Keratinocyte (primary cell): ENCODE measurements at regions not wholly inside any gene's neighbourhood (a gene's known extent, or its start where the extent isn't known, plus 50 kb on each side); places are given as distances from the start of the nearest gene placed in this dataset.

Experiments
- EZH2 ChIP-seq: IDR thresholded peaks from one replicate; pipeline ENCODE4 v1.6.1; 2012; ENCODE audit warnings: inconsistent platforms, mild to moderate bottlenecking, low read length, moderate library complexity
- TF ChIP-seq, protein P1 (sequence below), 3 experiments: IDR thresholded peaks in 1 of 3; conservative IDR thresholded peaks in 1 of 3; optimal IDR thresholded peaks in 1 of 3; 2 replicates in 2 of 3; 3 replicates in 1 of 3; pipeline versions ENCODE3 to v1.5.1; 2011; ENCODE audit warnings: low read length in 3 of 3, mild to moderate bottlenecking in 3 of 3, moderate library complexity in 2 of 3, control low read depth in 1 of 3, inconsistent platforms in 1 of 3; ENCODE audit not compliant: insufficient read depth in 2 of 3; ENCODE audit errors: extremely low read depth in 1 of 3

DNA sequence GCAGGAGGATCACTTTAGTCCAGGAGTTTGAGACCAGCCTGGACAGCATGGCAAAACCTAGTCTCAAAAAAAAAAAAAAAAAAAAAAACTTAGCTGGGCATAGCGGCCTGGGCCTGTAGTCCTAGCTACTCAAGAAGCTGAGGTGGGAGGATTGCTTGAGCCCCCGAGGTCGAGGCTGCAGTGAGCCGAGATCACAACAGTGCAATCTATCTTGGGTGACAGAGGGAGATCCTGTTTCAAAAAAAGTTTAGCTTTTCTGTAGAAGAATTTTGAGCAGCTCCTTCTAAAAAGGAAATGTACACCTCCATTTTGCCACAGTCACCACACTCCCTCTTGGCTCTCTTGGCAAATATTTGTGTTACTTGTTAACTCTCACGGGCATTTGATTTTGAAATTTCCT is 505.8 kb downstream of the DOK5 start:
- TF ChIP-seq, protein P1, sequence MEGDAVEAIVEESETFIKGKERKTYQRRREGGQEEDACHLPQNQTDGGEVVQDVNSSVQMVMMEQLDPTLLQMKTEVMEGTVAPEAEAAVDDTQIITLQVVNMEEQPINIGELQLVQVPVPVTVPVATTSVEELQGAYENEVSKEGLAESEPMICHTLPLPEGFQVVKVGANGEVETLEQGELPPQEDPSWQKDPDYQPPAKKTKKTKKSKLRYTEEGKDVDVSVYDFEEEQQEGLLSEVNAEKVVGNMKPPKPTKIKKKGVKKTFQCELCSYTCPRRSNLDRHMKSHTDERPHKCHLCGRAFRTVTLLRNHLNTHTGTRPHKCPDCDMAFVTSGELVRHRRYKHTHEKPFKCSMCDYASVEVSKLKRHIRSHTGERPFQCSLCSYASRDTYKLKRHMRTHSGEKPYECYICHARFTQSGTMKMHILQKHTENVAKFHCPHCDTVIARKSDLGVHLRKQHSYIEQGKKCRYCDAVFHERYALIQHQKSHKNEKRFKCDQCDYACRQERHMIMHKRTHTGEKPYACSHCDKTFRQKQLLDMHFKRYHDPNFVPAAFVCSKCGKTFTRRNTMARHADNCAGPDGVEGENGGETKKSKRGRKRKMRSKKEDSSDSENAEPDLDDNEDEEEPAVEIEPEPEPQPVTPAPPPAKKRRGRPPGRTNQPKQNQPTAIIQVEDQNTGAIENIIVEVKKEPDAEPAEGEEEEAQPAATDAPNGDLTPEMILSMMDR (optimal IDR thresholded peaks at IDR 0.05 in 1 of 3, IDR thresholded peaks at IDR 0.05 in 1 of 3, conservative IDR thresholded peaks at IDR 0.05 in 1 of 3; ENCODE audit: extremely low read depth in 1 of 3, insufficient read depth in 2 of 3, low read length in 3 of 3) = no peak
- no peak for TF ChIP-seq EZH2
